ENCODE measurements at regions not wholly inside any gene's neighbourhood (a gene's known extent, or its start where the extent isn't known, plus 50 kb on each side); places are given as distances from the start of the nearest gene placed in this dataset.

- DNase-seq (ENCODE audit: low spot score): no peak
These were observed 387.2 kb downstream of the TRIB2 start for GRCh38 chr2:13103778-13104493.

- no peak for DNase-seq (ENCODE audit: low spot score)
These were observed 388.0 kb downstream of the TRIB2 start for GRCh38 chr2:13104723-13105122.

- DNase-seq (ENCODE audit: low spot score): no peak
These were observed 389.6 kb downstream of the TRIB2 start for GRCh38 chr2:13106302-13106701.

- DNase-seq (ENCODE audit: low spot score): no peak
These were observed 392.8 kb downstream of the TRIB2 start for GRCh38 chr2:13109516-13109915.

- DNase-seq (ENCODE audit: low spot score): no peak
These were observed 394.1 kb downstream of the TRIB2 start for GRCh38 chr2:13110825-13111224.

GRCh38 chr2:13113002-13113401, 396.3 kb downstream of the TRIB2 start:
- DNase-seq (ENCODE audit: low spot score): no peak

GRCh38 chr2:13114391-13114790, 397.7 kb downstream of the TRIB2 start:
- DNase-seq (ENCODE audit: low spot score): no peak

- DNase-seq (ENCODE audit: low spot score): no peak
These were observed 398.9 kb downstream of the TRIB2 start for GRCh38 chr2:13115643-13116042.

- DNase-seq (ENCODE audit: low spot score): no peak
These were observed 404.4 kb downstream of the TRIB2 start for GRCh38 chr2:13121096-13121495.

- DNase-seq (ENCODE audit: low spot score): no peak
These were observed 411.4 kb downstream of the TRIB2 start for GRCh38 chr2:13128139-13128538.

GRCh38 chr2:13135369-13135768, 418.6 kb downstream of the TRIB2 start:
- no peak for DNase-seq (ENCODE audit: low spot score)

GRCh38 chr2:13135856-13136255, 419.1 kb downstream of the TRIB2 start:
- no peak for DNase-seq (ENCODE audit: low spot score)

GRCh38 chr2:13137679-13138078, 420.9 kb downstream of the TRIB2 start:
- no peak for DNase-seq (ENCODE audit: low spot score)

GRCh38 chr2:13141315-13141714, 424.6 kb downstream of the TRIB2 start:
- no peak for DNase-seq (ENCODE audit: low spot score)

- DNase-seq (ENCODE audit: low spot score): no peak
These were observed 426.7 kb downstream of the TRIB2 start for GRCh38 chr2:13143451-13143850.

- no peak for DNase-seq (ENCODE audit: low spot score)
These were observed 440.2 kb downstream of the TRIB2 start for GRCh38 chr2:13156916-13157315.

GRCh38 chr2:13158466-13158865, 441.7 kb downstream of the TRIB2 start:
- no peak for DNase-seq (ENCODE audit: low spot score)

- no peak for DNase-seq (ENCODE audit: low spot score)
These were observed 464.0 kb downstream of the TRIB2 start for GRCh38 chr2:13180729-13181128.

GRCh38 chr2:13193075-13193474, 476.3 kb downstream of the TRIB2 start:
- DNase-seq (ENCODE audit: low spot score): no peak

- peak; percentile 16 for DNase-seq (ENCODE audit: low spot score)
These were observed 477.2 kb downstream of the TRIB2 start for GRCh38 chr2:13193900-13194299.

GRCh38 chr2:13195270-13195669, 478.5 kb downstream of the TRIB2 start:
- no peak for DNase-seq (ENCODE audit: low spot score)

- no peak for DNase-seq (ENCODE audit: low spot score)
These were observed 480.5 kb downstream of the TRIB2 start for GRCh38 chr2:13197248-13197647.

- DNase-seq (ENCODE audit: low spot score): no peak
These were observed 485.2 kb downstream of the TRIB2 start for GRCh38 chr2:13201924-13202323.

- DNase-seq (ENCODE audit: low spot score): no peak
These were observed 495.4 kb downstream of the TRIB2 start for GRCh38 chr2:13212115-13212514.

Measured in globus pallidus (tissue), 1 donor.